CD4-positive, alpha-beta T cell (primary cell): ENCODE measurements at regions not wholly inside any gene's neighbourhood (a gene's known extent, or its start where the extent isn't known, plus 50 kb on each side); places are given as distances from the start of the nearest gene placed in this dataset.

Source experiments
- ATAC-seq: fragments of 200-7000 bp; cut with Tn5 transposase; one replicate; pipeline ENCODE4 v1.10.0; 2022; ENCODE audit warnings: mild to moderate bottlenecking; ENCODE audit not compliant: poor library complexity
- CTCF ChIA-PET: fragments of 350-600 bp; sonication (Branson Sonifier 250); formaldehyde crosslinking; loops from one replicate; lab custom pipeline; 2021; ENCODE audit warnings: antibody characterized with exemption, inconsistent platforms; lab: Charles Lee
- POLR2A ChIA-PET: fragments of 350-600 bp; sonication (Branson Sonifier 250); formaldehyde crosslinking; loops from one replicate; lab custom pipeline; 2021; ENCODE audit warnings: antibody characterized with exemption, inconsistent platforms; lab: Charles Lee
- DNase-seq, 14 experiments: peaks; one replicate each; pipeline ENCODE4 v3.0.0-alpha.2; 2013 to 2020; ENCODE audit warnings: mixed read lengths in 2 of 14
- H3K27ac ChIP-seq, 2 donors: one replicate each; pipeline versions ENCODE4 v1.5.1 to v1.7.0; 2013; ENCODE audit warnings: low read length in 2 of 2, low read depth in 1 of 2, mild to moderate bottlenecking in 1 of 2
- H3K27me3 ChIP-seq, 2 experiments: 1 replicate in 1 of 2; 2 replicates in 1 of 2; pipeline versions ENCODE4 v1.6.1 to v1.7.0; 2013; ENCODE audit warnings: low read length in 2 of 2, control low read depth in 1 of 2, mild to moderate bottlenecking in 1 of 2, moderate library complexity in 1 of 2; ENCODE audit not compliant: insufficient read depth in 2 of 2, control insufficient read depth in 1 of 2
- H3K36me3 ChIP-seq: one replicate; pipeline ENCODE4 v1.6.1; 2013; ENCODE audit warnings: low read length, control low read depth; ENCODE audit not compliant: insufficient read depth
- H3K4me1 ChIP-seq: one replicate; pipeline ENCODE4 v1.6.1; 2013; ENCODE audit warnings: low read length, control low read depth; ENCODE audit not compliant: insufficient read depth
- H3K4me3 ChIP-seq: one replicate; pipeline ENCODE4 v1.5.1; 2013; ENCODE audit warnings: mild to moderate bottlenecking, low read length, moderate library complexity
- H3K9me3 ChIP-seq, 2 experiments: 1 replicate in 1 of 2; 2 replicates in 1 of 2; pipeline versions ENCODE4 v1.6.1 to v1.7.0; 2013; ENCODE audit warnings: low read length in 2 of 2, mild to moderate bottlenecking in 2 of 2, control low read depth in 1 of 2, moderate library complexity in 1 of 2; ENCODE audit not compliant: control insufficient read depth in 1 of 2, insufficient read depth in 1 of 2
- H3K27ac Mint-ChIP-seq: one replicate; pipeline ENCODE4 v1.8.0; 2020; ENCODE audit warnings: mixed read lengths
- H3K27me3 Mint-ChIP-seq: one replicate; pipeline ENCODE4 v1.8.0; 2021; ENCODE audit warnings: mixed read lengths
- H3K36me3 Mint-ChIP-seq: one replicate; pipeline ENCODE4 v1.8.0; 2021; ENCODE audit warnings: low read depth, mixed read lengths
- H3K4me1 Mint-ChIP-seq: one replicate; pipeline ENCODE4 v1.8.0; 2021; ENCODE audit warnings: low read depth, mixed read lengths
- H3K4me3 Mint-ChIP-seq: one replicate; pipeline ENCODE4 v1.8.0; 2020; ENCODE audit warnings: mild to moderate bottlenecking, mixed read lengths
- H3K9me3 Mint-ChIP-seq: one replicate; pipeline ENCODE4 v1.8.0; 2020; ENCODE audit warnings: mixed read lengths
- CTCF ChIP-seq: fragments of 200-600 bp; IDR thresholded peaks from one replicate; pipeline ENCODE4 v1.8.0; 2022; ENCODE audit warnings: antibody characterized with exemption, mild to moderate bottlenecking
- intact Hi-C, 2 experiments: fragments of 100-400 bp; cut with DNase I in 1 of 2; cut with micrococcal nuclease in 1 of 2; formaldehyde crosslinking; loops; one replicate each; pipeline versions ENCODE4 v1.15.1 to v1.9.0; 2023 to 2025; cut with DNase I, micrococcal nuclease

GRCh38 chr18:73983970-73984369, 163.7 kb downstream of the FBXO15 start:
- H3K27me3 ChIP-seq = no peaks in the 10 kb centered on the region

GRCh38 chr18:73983496-73983895, 164.1 kb downstream of the FBXO15 start:
- no peak overlapping the region for H3K27ac ChIP-seq
- no peak overlapping the region for H3K4me3 ChIP-seq
- H3K36me3 ChIP-seq = no peaks in the 10 kb centered on the region
- intact Hi-C loops = no loop called here
- peaks cover 0 to 10% of the 10 kb centered on the region in 2 experiments for H3K9me3 ChIP-seq
- Mint-ChIP-seq H3K27me3 (peaks cover 6% of the 10 kb centered on the region), H3K4me1 (no peaks in the 10 kb centered on the region), H3K4me3 (no peak overlapping the region), H3K9me3 (peaks cover 4% of the 10 kb centered on the region), H3K27ac (no peak overlapping the region), H3K36me3 (no peaks in the 10 kb centered on the region)
- no peaks in the 10 kb centered on the region for H3K27me3 ChIP-seq
- CTCF ChIA-PET = no interaction called here
- H3K4me1 ChIP-seq = no peaks in the 10 kb centered on the region
- no peak for DNase-seq
- TF ChIP-seq CTCF = no peak
- POLR2A ChIA-PET = no interaction called here
- ATAC-seq = no peak

More at GRCh38 chr18:73983970-73984369, 163.7 kb downstream of the FBXO15 start:
- H3K9me3 Mint-ChIP-seq = peaks cover 4% of the 10 kb centered on the region
- ChIA-PET CTCF (no interaction called here), POLR2A (no interaction called here)
- H3K4me1 Mint-ChIP-seq = no peaks in the 10 kb centered on the region
- ATAC-seq (no peak), DNase-seq (no peak)
- Histone ChIP-seq H3K9me3 (peaks cover 0 to 10% of the 10 kb centered on the region in 2 experiments), H3K4me3 (no peak overlapping the region), H3K27ac (no peak overlapping the region), H3K4me1 (no peaks in the 10 kb centered on the region), H3K36me3 (no peaks in the 10 kb centered on the region)
- no peak for TF ChIP-seq CTCF
- no peak overlapping the region for H3K27ac Mint-ChIP-seq
- H3K27me3 Mint-ChIP-seq = peaks cover 6% of the 10 kb centered on the region
- intact Hi-C loops = no loop called here
- H3K36me3 Mint-ChIP-seq = no peaks in the 10 kb centered on the region
- H3K4me3 Mint-ChIP-seq = no peak overlapping the region

- Mint-ChIP-seq H3K27ac (no peak overlapping the region), H3K27me3 (peaks cover 6% of the 10 kb centered on the region), H3K4me3 (no peak overlapping the region), H3K4me1 (no peaks in the 10 kb centered on the region), H3K9me3 (no peaks in the 10 kb centered on the region), H3K36me3 (no peaks in the 10 kb centered on the region)
- H3K4me1 ChIP-seq = no peaks in the 10 kb centered on the region
- ChIA-PET CTCF (no interaction called here), POLR2A (no interaction called here)
- H3K27me3 ChIP-seq = no peaks in the 10 kb centered on the region
- no peak overlapping the region for H3K27ac ChIP-seq
- DNase-seq (no peak), ATAC-seq (no peak)
- H3K36me3 ChIP-seq = no peaks in the 10 kb centered on the region
- peaks cover 0 to 5% of the 10 kb centered on the region in 2 experiments for H3K9me3 ChIP-seq
- H3K4me3 ChIP-seq = no peak overlapping the region
- no peak for TF ChIP-seq CTCF
- intact Hi-C loops = no loop called here
These were observed 165.8 kb downstream of the FBXO15 start for GRCh38 chr18:73981796-73982195.
